HCT116 (cell line): ENCODE measurements at regions not wholly inside any gene's neighbourhood (a gene's known extent, or its start where the extent isn't known, plus 50 kb on each side); places are given as distances from the start of the nearest gene placed in this dataset.

Experiments used
- ATAC-seq: fragments of 200-7000 bp; cut with Tn5 transposase; 2 replicates; pipeline ENCODE4 v1.9.1; 2020; ENCODE audit warnings: mild to moderate bottlenecking, moderate library complexity
- BruUV-seq: library from RNA; stranded (reverse); fragments of 400-500 nt; replicated peaks from 2 replicates; lab custom pipeline; 2021; lab: Mats Ljungman, UMichigan
- CTCF ChIA-PET: fragments of 300-600 bp; sonication (Branson Sonifier 250); formaldehyde crosslinking; loops from one replicate; lab custom pipeline; 2021; ENCODE audit warnings: antibody characterized with exemption; lab: Charles Lee
- POLR2A ChIA-PET: fragments of 300-600, 350-600 bp; sonication (Branson Sonifier 250); formaldehyde crosslinking; loops from one replicate; lab custom pipeline; 2021; ENCODE audit warnings: antibody characterized with exemption; lab: Charles Lee
- RAD21 ChIA-PET, 2 experiments: fragments of 300-600 bp; sonication (Branson Sonifier 250); formaldehyde crosslinking; loops; one replicate each; lab custom pipeline; 2023; ENCODE audit warnings: low total read pairs in 2 of 2; ENCODE audit not compliant: uncharacterized antibody in 2 of 2, unreplicated experiment in 2 of 2, low non-redundant PET in 1 of 2; lab: Charles Lee
- DNase-seq: peaks from one replicate; pipeline ENCODE4 v3.0.0-alpha.2; 2010; ENCODE audit warnings: low read depth, low spot score
- H2AFZ ChIP-seq: fragments of 200-600 bp; shearing (Covaris generic), sonication (generic); 2 replicates; pipeline ENCODE4 v1.6.1; 2017; ENCODE audit warnings: low read depth, mixed run types, mixed read lengths, antibody characterized with exemption, low read length; ENCODE audit not compliant: poor library complexity, severe bottlenecking
- H3K27ac ChIP-seq: 2 replicates; pipeline ENCODE4 v1.5.1; 2012; ENCODE audit warnings: low read depth, low read length
- H3K27me3 ChIP-seq: fragments of 200-600 bp; sonication (generic); 2 replicates; pipeline ENCODE4 v1.6.1; 2016; ENCODE audit warnings: mixed run types, low read length, mixed read lengths; ENCODE audit not compliant: insufficient read depth
- H3K36me3 ChIP-seq, 2 experiments: fragments of 200-500 bp in 1 of 2; fragments of 200-600 bp in 1 of 2; sonication (Bioruptor generic) in 1 of 2; sonication (generic) in 1 of 2; 2 replicates each; pipeline versions ENCODE4 v1.5.1 to v1.6.1; 2014 to 2016; ENCODE audit warnings: low read length in 2 of 2, inconsistent platforms in 1 of 2, mixed read lengths in 1 of 2, mixed run types in 1 of 2; ENCODE audit not compliant: insufficient read depth in 2 of 2, control insufficient read depth in 1 of 2
- H3K4me1 ChIP-seq, 2 experiments: fragments of 200-600 bp in 1 of 2; sonication (generic) in 1 of 2; 2 replicates each; pipeline versions ENCODE4 v1.5.1 to v1.6.1; 2012 to 2017; ENCODE audit warnings: low read length in 2 of 2, inconsistent platforms in 1 of 2, mild to moderate bottlenecking in 1 of 2, mixed read lengths in 1 of 2, mixed run types in 1 of 2, moderate library complexity in 1 of 2; ENCODE audit not compliant: insufficient read depth in 2 of 2, control insufficient read depth in 1 of 2
- H3K4me2 ChIP-seq: fragments of 200-600 bp; sonication (generic); 2 replicates; pipeline ENCODE4 v1.6.1; 2017; ENCODE audit warnings: mixed run types, low read length, mixed read lengths
- H3K4me3 ChIP-seq, 2 experiments: fragments of 200-600 bp in 1 of 2; sonication (generic) in 1 of 2; replicated peaks in 1 of 2; 2 replicates each; pipeline ENCODE4 v1.5.1; 2011 to 2016; ENCODE audit warnings: low read length in 2 of 2, control low read depth in 1 of 2, low read depth in 1 of 2, mild to moderate bottlenecking in 1 of 2, mixed read lengths in 1 of 2, mixed run types in 1 of 2
- H3K79me2 ChIP-seq: fragments of 200-600 bp; sonication (generic); 2 replicates; pipeline ENCODE4 v1.6.1; 2017; ENCODE audit warnings: mild to moderate bottlenecking, mixed run types, low read length, moderate library complexity, mixed read lengths; ENCODE audit not compliant: insufficient read depth
- H3K9ac ChIP-seq: fragments of 200-600 bp; sonication (generic); 2 replicates; pipeline ENCODE4 v1.6.1; 2016; ENCODE audit warnings: low read length, mixed read lengths
- H3K9me2 ChIP-seq: fragments of 200-600 bp; sonication (generic), shearing (Covaris generic); 2 replicates; pipeline ENCODE4 v1.6.1; 2017; ENCODE audit warnings: mixed run types, mild to moderate bottlenecking, moderate library complexity; ENCODE audit not compliant: insufficient read depth
- H3K9me3 ChIP-seq, 2 experiments: fragments of 200-500 bp in 1 of 2; fragments of 200-600 bp in 1 of 2; sonication (Bioruptor generic) in 1 of 2; sonication (generic) in 1 of 2; 2 replicates each; pipeline ENCODE4 v1.6.1; 2014 to 2017; ENCODE audit warnings: low read length in 2 of 2, mixed read lengths in 2 of 2, inconsistent platforms in 1 of 2, low read depth in 1 of 2, mild to moderate bottlenecking in 1 of 2, mixed run types in 1 of 2, moderate library complexity in 1 of 2; ENCODE audit not compliant: control insufficient read depth in 1 of 2, insufficient read depth in 1 of 2
- H4K20me1 ChIP-seq: fragments of 200-600 bp; sonication (generic), shearing (Covaris generic); 2 replicates; pipeline ENCODE4 v1.6.1; 2017; ENCODE audit warnings: mixed run types, mild to moderate bottlenecking, moderate library complexity; ENCODE audit not compliant: insufficient read depth
- CEBPB ChIP-seq: IDR thresholded peaks from 2 replicates; pipeline ENCODE4 v1.6.1; 2012; ENCODE audit warnings: low read depth
- ELF1 ChIP-seq: IDR thresholded peaks from 2 replicates; pipeline ENCODE4 v1.6.1; 2012; ENCODE audit warnings: low read depth, borderline replicate concordance
- EZH2 ChIP-seq: fragments of 200-600 bp; sonication (generic); IDR thresholded peaks from 2 replicates; pipeline ENCODE4 v1.6.1; 2017; ENCODE audit warnings: antibody characterized with exemption, mixed run types
- EZH2phosphoT487 ChIP-seq: fragments of 200-600 bp; IDR thresholded peaks from 2 replicates; pipeline ENCODE4 v1.6.1; 2018; ENCODE audit warnings: antibody characterized with exemption, borderline replicate concordance
- JUND ChIP-seq: IDR thresholded peaks from 2 replicates; pipeline ENCODE4 v1.6.1; 2012
- MAX ChIP-seq: IDR thresholded peaks from 2 replicates; pipeline ENCODE4 v1.6.1; 2012
- POLR2AphosphoS5 ChIP-seq: IDR thresholded peaks from 2 replicates; pipeline ENCODE4 v1.6.1; 2011; ENCODE audit warnings: mild to moderate bottlenecking, low read depth, low read length, moderate library complexity
- RAD21 ChIP-seq: IDR thresholded peaks from 2 replicates; pipeline ENCODE4 v1.6.1; 2012; ENCODE audit warnings: low read depth, mild to moderate bottlenecking
- SIN3A ChIP-seq: IDR thresholded peaks from 2 replicates; pipeline ENCODE4 v1.6.1; 2012; ENCODE audit warnings: low read depth
- SP1 ChIP-seq: IDR thresholded peaks from 2 replicates; pipeline ENCODE4 v1.6.1; 2012; ENCODE audit warnings: low read depth
- TCF7L2 ChIP-seq: IDR thresholded peaks from 2 replicates; pipeline ENCODE4 v1.7.0; 2011; ENCODE audit warnings: borderline replicate concordance, inconsistent platforms; ENCODE audit not compliant: insufficient read depth, insufficient read length; ENCODE audit errors: extremely low read depth
- YY1 ChIP-seq: IDR thresholded peaks from 2 replicates; pipeline ENCODE4 v1.6.1; 2011; ENCODE audit warnings: low read length, low read depth, moderate library complexity, mild to moderate bottlenecking; ENCODE audit not compliant: insufficient replicate concordance; ENCODE audit errors: extremely low read depth
- intact Hi-C: fragments of 100-400 bp; cut with micrococcal nuclease; formaldehyde crosslinking; loops from 2 replicates; pipeline ENCODE4 v1.10.0; 2022
- TF ChIP-seq, protein P1 (sequence below): IDR thresholded peaks from 2 replicates; pipeline ENCODE4 v1.6.1; 2011; ENCODE audit warnings: mild to moderate bottlenecking, low read length, moderate library complexity; ENCODE audit not compliant: insufficient replicate concordance; ENCODE audit errors: extremely low read depth
- TF ChIP-seq, protein P2 (sequence below), 3 experiments: fragments of 200-600 bp in 1 of 3; sonication (generic) in 1 of 3; IDR thresholded peaks in 2 of 3; conservative IDR thresholded peaks in 1 of 3; 2 replicates each; pipeline ENCODE4 v1.5.1; 2012 to 2017; ENCODE audit warnings: low read depth in 2 of 3, low read length in 2 of 3, antibody characterized with exemption in 1 of 3, borderline replicate concordance in 1 of 3, control low read depth in 1 of 3, mild to moderate bottlenecking in 1 of 3, mixed read lengths in 1 of 3, mixed run types in 1 of 3, moderate library complexity in 1 of 3; ENCODE audit not compliant: insufficient read depth in 1 of 3

- Histone ChIP-seq H3K79me2 (no peaks in the 10 kb centered on the region), H3K4me1 (no peaks in the 10 kb centered on the region), H2AFZ (no peak overlapping the region), H3K9ac (no peak overlapping the region), H3K4me2 (no peak overlapping the region), H3K27me3 (no peaks in the 10 kb centered on the region), H3K9me2 (no peaks in the 10 kb centered on the region), H3K9me3 (no peaks in the 10 kb centered on the region), H3K36me3 (no peaks in the 10 kb centered on the region), H4K20me1 (no peaks in the 10 kb centered on the region), H3K4me3 (no peak overlapping the region), H3K27ac (no peak overlapping the region)
- no peak for DNase-seq
- no peak for ATAC-seq
- RAD21 ChIA-PET = no interaction called here
- CTCF ChIA-PET = no interaction called here
- intact Hi-C loops = no loop called here
- POLR2A ChIA-PET = no interaction called here
- TF ChIP-seq SIN3A (no peak), CEBPB (no peak), ELF1 (no peak), TCF7L2 (no peak), SP1 (no peak), JUND (no peak), YY1 (no peak), MAX (no peak), EZH2phosphoT487 (no peak), RAD21 (no peak), EZH2 (no peak), POLR2AphosphoS5 (no peak)
- TF ChIP-seq, protein P1, sequence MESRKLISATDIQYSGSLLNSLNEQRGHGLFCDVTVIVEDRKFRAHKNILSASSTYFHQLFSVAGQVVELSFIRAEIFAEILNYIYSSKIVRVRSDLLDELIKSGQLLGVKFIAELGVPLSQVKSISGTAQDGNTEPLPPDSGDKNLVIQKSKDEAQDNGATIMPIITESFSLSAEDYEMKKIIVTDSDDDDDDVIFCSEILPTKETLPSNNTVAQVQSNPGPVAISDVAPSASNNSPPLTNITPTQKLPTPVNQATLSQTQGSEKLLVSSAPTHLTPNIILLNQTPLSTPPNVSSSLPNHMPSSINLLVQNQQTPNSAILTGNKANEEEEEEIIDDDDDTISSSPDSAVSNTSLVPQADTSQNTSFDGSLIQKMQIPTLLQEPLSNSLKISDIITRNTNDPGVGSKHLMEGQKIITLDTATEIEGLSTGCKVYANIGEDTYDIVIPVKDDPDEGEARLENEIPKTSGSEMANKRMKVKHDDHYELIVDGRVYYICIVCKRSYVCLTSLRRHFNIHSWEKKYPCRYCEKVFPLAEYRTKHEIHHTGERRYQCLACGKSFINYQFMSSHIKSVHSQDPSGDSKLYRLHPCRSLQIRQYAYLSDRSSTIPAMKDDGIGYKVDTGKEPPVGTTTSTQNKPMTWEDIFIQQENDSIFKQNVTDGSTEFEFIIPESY = no peak
- TF ChIP-seq, protein P2, sequence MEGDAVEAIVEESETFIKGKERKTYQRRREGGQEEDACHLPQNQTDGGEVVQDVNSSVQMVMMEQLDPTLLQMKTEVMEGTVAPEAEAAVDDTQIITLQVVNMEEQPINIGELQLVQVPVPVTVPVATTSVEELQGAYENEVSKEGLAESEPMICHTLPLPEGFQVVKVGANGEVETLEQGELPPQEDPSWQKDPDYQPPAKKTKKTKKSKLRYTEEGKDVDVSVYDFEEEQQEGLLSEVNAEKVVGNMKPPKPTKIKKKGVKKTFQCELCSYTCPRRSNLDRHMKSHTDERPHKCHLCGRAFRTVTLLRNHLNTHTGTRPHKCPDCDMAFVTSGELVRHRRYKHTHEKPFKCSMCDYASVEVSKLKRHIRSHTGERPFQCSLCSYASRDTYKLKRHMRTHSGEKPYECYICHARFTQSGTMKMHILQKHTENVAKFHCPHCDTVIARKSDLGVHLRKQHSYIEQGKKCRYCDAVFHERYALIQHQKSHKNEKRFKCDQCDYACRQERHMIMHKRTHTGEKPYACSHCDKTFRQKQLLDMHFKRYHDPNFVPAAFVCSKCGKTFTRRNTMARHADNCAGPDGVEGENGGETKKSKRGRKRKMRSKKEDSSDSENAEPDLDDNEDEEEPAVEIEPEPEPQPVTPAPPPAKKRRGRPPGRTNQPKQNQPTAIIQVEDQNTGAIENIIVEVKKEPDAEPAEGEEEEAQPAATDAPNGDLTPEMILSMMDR (IDR thresholded peaks at IDR 0.05 in 2 of 3, conservative IDR thresholded peaks at IDR 0.05 in 1 of 3; ENCODE audit: borderline replicate concordance in 1 of 3, insufficient read depth in 1 of 3, low read depth in 2 of 3, low read length in 2 of 3) = no peak
- no TSS peak for BruUV-seq
Observed at GRCh38 chrX:6666624-6667023, 131.7 kb upstream of the VCX3A start.
